Amygdala (tissue), 56 donors: ENCODE measurements at regions not wholly inside any gene's neighbourhood (a gene's known extent, or its start where the extent isn't known, plus 50 kb on each side); places are given as distances from the start of the nearest gene placed in this dataset.

Experiments
- DNase-seq, 56 donors: peaks; one replicate each; lab custom pipeline; 2025; lab: John Stamatoyannopoulos, UW

DNA sequence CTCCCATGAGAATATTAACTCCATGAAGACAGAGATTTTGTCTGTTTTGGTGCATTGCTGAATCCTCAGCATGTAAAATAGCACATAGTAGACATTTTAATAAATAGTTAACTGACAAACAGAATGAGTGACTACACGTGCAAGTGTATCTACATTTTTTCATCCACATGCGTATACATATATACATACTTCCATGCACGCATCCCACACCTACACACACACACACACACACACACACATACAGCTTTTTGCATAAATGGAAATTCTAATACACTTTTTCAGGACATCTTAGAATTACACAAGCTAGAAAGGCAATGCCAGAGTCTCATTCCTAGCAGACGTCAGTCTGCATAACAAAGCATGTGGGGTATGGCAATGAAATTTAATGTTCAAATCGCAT, 139.7 kb upstream of the LRFN2 start:
- DNase-seq: no peak

DNA sequence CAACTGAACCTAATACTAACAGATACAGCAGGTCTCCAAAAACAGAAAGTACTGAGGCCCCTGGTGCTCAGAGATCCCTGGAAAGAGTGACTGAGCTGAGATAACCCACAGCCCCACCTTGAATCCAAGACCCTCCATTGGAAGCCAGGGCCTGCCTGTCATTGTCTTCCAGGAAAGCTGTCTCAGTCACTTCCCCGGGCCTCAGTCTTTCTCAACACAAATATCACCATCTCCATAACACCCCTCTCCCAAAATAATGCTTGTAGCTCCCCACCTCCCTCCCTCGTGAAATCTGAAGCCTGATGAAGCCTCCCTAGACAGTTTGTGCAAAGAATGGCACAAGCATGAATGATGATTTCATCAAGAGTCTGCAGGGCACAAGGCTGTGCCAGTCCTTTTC, 138.2 kb upstream of the LRFN2 start:
- DNase-seq: no peak

DNA sequence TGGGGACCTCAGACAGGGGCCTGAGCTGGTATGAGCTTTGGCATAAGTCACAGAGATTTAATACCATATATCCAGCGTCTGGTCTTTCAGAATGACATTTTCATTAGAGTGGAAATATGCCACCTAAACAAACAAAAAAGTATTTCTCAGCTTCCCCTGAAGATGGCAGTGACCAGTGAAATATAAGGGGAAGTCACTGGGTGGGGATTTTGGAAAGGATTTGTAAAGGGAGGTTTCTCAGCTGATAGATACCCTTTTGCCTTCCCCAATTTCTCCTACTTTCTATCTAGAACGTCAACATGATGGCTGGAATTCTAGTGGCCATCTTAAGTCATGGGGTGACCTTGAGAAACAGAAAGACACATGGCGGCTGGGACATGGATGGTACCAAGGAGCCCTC, 137.7 kb upstream of the LRFN2 start:
- no peak for DNase-seq

DNA sequence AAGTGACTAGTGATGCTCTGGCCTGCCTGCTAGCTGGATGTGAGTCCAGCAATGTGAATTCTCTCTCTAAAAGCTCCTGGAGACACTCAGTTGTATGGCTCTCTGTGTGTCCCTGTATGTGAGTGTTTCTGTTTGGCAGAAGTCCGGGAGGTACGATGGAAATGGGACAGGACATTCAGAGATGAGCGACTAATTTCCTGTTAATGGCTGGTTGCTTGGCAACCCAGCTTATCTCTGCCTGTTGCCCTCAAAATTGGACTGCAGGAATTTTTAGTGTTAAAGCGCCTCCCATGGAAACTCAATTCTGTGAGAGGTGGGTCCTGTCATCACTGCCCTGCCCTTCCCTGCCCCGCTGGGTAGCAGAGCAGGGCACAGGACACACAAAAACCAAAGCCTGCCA, 136.8 kb upstream of the LRFN2 start:
- DNase-seq: peak in 1 of 56 donors; percentile 11

DNA sequence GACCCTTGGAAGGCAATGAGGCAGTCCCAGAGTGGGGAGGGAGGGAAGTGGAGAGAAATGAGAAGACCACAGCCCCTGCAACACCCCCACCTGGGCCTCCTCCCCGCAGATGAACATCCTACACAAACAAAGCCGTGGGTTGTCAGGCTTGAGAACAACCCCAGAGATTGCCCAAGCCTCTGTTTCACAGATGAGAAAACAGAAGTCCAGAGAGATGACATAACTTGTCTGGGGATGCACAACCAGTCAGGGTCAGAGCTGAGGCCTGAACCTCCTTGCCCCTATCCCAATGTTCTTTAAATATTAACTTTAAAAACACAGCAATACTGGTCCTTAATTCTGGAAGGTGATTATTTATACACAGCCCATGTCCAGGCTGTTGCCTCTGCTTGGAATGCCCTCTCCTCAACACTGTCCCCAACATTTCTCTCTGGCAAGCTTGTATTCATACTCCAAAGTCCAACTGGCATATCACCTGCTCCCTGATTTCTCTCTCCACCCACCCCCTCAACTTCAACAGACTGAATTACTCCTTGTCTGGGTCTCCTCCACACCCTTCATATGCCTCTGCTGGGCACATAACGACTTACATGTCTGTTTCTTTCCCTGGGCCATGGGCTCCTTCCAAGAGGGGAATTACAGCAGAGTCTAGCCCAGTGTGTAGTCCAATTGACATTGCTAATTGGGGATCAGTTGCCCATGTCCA, 135.5 kb upstream of the LRFN2 start:
- DNase-seq: no peak

DNA sequence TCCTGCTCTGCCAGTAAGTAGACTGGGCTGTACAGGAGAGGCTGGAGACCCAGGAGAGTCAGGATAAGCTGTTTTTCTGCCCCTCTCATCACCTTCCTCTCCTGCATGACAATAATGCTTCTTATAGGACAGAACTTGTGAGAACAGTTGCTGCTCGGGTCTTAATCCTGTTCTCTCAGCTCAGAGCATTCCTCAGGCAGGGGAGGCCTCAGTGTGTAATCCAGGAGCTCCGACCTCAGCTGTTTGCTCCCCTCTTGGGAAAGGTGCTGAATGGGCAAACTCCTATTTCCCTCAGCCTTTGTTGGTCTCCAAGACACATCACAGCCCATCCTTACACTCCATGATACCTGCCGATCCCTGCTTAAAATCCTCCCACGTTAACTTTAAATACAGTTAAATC, 134.9 kb upstream of the LRFN2 start:
- DNase-seq: no peak

DNA sequence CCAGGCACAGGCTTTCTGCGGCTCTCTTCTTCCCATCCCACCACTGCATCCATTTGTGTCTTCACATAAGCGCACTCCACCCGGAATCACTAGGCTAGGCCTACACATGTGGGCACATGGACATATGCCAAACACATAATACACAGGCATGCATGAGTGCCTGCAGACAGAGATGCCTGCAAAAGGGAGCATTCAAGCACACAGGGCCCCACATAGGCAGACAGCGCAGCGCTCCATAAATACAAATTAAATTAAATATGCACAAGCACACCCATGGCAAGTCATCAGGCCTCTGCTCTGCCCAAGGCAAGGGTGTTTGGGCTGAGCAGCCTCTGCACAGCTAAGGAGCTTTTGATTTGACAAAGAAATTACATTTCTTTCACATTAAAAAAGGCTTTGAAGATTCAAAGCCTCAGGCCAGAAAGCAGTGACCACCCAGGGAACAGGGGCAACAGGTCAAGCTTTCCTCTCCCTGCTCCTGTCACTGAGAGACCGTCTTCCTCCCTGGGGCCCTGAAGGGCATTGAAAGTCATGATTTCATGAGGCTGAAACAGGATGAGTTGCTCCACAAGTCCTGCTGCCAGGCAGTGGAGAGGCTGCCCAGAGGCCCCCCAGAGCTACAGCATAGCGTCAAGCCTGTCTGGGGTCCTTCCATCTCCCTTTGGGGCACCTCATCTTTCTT, 134.2 kb upstream of the LRFN2 start:
- DNase-seq: no peak

DNA sequence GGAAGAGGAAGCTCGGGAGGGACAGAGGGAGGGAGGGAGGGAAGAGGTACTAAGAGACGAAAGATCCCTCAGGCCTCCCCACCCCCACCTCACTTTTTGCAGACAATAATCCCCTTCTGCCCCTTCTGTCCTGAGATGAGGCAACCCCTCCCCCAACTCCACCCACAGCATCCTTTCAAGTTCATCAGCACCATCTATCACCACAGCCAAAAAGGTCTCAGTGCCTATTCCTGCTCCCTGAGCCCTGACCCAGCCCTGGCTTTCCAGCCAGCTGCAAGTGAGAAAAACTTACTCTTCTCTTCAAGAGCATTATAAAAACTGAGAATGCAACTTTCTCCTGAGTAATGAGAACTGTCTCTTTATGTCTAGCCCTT, 133.2 kb upstream of the LRFN2 start:
- DNase-seq: no peak

DNA sequence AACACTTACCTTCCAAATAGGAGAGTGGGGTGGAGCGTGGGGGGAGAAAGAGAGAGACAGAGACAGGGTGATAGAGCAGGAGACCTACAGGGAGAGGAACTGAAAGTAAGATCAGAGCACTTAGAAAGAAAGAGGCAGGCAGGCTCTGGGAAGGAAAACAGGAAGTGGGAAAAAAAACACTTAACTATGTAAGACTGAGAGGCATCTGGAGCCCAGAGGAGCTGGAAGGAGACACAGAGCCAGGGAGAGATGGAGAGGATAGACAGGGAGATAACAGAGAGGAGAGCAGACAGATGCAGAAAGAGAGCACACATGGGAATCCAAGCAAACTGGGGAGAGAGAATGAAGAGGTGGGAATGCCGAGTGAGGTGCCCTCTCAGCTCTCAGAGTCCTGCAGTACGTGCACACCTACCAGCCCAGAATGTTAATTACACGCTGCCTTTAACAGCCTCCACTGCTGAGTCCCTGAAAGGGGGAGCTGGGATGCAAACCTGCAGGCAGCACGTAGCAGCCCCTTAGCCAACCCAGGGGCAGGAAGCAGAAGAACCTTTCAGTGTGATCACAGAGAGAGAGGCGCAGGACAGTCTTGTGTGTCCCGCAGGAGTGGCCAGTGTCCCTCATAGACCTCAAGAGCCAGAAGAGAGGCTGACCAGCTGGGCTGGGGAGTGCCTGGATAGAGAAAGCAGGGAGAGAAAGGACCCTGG, 132.7 kb upstream of the LRFN2 start:
- no peak for DNase-seq

DNA sequence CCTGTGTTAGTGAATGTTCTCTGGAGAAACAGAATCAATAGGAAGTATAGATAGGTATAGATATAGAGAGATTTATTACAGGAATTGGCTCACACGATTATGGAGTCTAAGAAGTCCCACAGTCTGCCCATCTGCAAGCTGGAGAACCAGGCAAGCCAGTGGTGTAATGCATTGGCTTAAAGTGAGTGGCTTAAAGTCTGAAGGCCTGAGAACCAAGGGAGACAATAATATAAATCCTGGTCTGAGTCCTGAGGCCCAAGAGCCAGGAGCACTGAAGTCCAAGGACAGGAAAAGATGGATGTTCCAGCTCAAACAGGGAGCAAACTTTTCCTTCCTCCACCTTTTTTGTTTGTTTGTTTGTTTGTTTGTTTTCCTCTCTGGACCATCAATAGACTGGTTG, 131.2 kb upstream of the LRFN2 start:
- DNase-seq: no peak

DNA sequence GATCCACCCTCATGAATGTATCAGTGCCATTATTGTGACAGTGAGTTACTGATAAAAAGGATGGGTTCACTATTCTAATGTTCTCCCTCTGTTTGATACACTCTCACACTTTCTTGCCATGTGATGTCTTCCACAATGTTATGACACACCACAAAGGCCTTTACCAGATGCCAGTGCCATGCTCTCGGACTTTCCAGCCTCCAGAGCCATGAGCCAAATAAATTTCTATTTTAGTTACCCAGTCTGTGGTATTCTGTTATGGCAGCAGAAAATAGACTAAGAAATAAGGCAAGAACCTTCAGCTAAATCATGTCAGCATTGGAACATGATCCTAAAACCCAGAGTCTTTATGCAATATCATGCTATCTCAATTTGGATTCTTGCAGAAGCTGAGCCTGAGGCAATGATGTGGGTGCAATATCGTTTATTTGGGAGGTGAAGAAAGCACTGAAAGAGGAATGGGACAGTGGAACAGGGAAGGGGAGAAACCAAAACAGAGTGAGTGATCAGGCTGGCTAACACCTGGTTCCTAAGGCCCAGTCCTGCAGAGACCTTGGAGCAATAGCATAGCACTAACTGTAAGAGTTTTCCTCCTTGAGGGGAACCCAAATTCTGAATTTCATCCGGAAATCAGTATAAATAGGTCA, 130.4 kb upstream of the LRFN2 start:
- no peak for DNase-seq

DNA sequence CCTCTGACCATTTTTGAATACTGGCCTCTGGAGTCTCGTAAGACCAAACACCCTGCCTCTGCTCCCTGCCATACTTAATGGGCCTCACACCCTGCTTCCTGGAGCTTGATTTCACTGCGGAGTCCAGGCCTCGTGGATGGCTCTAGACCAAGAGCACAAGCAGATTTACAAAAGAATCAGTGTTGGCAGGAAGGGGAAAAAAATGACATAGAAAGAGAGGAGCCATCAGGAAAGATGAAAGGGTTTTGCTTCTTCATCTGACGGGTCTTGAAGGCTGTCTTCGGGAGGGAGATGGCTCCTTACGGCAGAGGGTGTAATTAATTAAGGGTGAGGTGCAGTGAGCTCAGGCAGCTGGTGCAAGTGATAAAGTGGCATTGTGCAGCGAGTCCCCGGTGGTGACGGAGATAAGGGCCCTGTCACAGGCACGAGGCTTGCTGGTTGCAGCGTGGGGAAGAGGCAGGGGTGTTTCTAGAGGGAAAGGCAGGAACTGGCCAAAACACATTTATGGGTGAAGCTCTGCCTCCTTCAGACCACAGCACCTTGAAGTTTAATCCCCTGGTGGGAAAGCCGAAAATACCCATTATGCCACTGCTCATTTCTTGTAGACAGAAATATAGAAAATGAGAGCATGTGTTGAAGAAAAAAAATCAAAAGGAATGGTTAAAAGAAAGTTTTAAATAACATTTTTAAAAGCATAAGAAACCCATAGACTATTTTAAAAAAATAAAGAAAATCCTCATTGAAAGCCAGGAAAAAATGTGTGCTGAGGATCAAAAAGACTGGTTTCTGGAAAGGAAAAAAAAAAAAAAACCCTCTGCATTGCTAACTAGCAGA, 128.6 kb upstream of the LRFN2 start:
- no peak for DNase-seq

DNA sequence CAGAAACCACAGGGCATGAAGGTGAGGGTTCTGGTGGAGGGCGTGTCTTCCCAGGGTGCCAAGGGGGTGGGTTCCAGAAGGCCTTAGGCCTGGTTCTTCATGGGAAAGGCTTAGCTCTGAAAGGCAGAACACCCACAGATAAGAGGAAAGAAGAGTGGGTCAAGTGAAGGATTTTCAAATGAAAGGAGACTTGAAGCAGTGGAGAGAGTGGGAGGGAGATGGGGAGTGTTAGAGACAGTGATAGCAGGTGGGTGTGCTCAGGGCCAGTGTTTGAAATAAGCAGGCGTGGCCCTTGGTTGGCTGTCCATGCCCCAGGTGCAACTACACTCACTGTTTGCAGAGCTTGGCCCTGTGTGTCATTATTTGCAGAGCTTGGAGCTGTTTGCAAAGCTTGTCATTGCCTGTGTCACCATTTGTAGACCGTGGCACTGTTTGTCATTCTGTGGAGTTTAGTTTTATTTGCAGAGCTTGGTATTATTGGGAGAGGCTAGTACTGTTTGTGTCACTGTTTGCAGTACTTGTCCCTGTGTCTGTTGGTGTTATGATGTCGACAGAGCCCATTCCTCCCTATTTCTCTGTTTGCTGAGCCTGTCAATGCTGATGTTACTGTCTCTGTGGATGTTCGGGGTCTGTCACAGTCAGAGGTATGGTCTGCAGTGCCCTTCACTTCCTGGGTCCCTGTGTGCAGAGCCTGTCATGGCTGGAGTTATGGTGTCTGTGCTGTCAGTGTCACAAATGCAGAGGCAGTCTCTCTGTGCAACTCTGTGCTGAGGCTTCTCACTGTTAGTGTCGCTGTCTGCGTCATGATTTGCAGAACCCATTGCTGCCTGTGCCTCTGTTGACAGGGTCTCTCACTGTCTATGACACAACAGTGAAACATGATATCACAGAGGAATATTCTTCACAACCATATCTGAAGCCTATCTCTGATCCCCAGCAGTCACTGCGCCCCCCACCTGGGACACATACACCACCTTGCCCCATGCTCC, 127.7 kb upstream of the LRFN2 start:
- DNase-seq: no peak

DNA sequence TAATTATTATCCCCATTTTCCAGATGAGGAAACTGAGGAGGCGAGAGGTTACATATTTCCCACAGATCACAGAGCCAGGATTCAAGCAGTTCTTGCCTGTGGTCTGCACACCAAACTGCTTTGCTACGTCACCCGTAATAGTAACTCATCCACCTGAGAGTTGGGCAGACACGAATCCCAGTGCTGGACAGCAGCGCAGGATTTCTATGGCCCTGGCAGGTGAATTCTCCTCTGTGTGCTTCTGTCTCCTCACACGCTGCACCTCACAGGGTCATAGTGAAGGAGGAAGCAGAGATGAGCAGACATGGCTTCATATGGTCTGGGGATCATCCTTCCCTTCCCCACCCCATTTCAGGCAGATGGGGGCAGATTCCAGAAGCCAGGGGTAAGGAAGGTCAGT, 127.0 kb upstream of the LRFN2 start:
- no peak for DNase-seq

DNA sequence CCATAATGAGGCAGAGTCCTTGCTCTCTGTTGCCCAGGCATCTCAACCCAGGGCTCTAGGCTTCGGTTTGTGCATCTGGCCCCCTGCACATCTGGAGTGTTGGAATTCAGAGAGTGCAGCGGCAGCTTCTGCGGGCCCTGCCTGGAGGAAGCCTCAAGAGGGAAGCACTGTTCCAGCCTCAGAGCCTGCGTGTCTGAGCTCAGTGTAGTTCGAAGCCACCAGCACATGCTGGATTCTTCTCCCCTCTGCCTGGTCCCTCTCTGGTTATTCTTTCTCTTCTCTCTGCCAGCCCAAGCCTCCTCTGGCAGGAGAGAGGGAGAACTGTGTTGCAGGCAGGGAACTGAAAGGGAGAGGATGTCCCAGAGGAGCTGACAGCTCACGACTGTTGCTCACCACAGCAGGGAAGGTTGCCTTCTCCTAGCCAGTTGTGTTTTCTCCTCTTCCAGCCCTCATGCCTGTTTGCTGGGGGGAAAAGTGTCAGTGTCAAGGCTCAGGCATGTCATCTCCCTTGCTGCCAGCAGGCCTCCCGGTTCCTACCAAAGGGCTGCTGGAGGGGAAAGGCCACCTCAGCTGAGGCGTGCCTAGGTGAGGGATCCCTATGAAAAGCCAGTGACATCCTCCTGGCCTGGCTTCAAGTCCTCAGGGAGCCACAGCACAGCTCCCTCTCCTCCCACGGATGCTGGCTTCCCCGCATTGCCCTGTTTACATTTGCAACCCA, 126.0 kb upstream of the LRFN2 start:
- DNase-seq: no peak

DNA sequence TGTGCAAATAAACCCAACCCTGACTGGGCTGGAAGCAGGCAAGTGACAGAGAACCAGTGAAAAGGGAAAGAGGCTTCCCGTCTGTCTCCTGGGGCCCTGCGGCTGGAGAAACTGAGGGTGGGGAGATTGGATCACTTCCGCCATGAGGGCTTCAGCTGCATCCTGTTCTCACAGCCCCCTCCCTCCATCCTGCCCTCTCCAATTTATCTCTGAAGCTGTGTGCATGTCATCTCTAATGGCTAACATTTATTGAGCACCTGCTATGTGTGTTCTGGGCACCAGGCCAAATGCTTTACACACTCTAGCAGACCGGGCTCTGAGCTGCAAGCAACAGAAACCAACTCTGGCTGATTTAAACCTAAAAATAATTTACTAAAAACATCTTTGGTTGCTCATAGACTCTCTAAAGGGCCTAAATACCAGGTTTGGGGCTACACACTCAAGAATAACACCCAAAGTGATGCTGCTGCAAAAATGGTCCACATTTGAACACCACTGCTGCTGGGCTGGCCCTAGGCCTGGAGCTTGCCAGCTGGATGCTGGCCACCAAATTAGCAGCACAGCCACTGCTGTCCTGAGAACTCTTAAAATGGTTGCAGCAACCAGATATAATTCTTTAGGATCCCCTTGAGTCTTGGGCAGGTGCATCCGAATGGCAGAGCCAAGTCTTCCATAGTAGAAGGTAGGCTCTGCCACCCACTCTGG, 123.6 kb upstream of the LRFN2 start:
- peak in 1 of 56 donors; percentile 13 for DNase-seq

DNA sequence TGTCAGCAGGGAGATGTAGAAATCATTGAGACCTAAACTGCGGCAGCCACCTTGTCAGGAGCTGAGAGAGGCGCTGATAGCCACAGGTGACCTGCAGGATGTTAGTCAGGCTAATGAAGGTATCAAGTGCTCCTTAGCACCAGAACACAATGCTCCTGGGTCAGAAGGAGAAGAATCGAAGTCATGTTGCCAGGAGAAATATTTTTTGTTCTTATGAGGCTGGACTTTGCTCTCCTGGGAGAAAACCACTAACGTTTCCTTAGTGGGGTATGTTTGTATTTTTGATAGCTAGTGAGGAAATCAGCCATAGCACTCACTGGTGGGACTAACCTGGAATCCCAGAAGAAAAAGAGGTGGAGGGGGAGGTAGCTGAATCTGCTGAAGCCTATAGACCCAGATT, 120.9 kb upstream of the LRFN2 start:
- no peak for DNase-seq

DNA sequence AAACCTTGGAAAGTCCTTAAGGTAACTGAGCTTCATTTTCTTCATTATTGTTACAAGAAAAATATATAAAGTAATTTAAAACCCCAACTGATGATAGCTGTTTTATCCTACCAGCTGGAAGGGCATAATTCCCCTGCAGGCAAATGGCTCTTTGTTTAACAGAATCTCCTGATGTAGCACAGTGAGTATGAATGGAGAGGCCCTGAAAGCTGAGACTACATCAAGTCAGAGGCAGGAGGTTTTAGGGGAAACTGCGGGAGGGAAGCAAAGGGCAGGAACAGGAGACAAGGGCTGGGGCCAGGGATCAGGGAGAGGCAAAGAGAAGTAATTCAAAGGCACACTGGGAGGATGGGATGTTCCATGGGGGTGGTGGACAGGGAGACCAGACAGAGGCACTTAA, 119.0 kb upstream of the LRFN2 start:
- DNase-seq: no peak
